HFFc6 (cell line): ENCODE measurements at regions not wholly inside any gene's neighbourhood (a gene's known extent, or its start where the extent isn't known, plus 50 kb on each side); places are given as distances from the start of the nearest gene placed in this dataset.

Experiments
- DNase-seq: peaks from one replicate; pipeline ENCODE4 v3.0.0-alpha.2; 2018
- H3K27ac Mint-ChIP-seq: 2 replicates; pipeline ENCODE4 v1.8.0; 2020; ENCODE audit warnings: mild to moderate bottlenecking, mixed read lengths
- H3K27me3 Mint-ChIP-seq: 2 replicates; pipeline ENCODE4 v1.8.0; 2021; ENCODE audit warnings: mild to moderate bottlenecking, moderate library complexity, mixed read lengths; ENCODE audit not compliant: insufficient read depth
- H3K36me3 Mint-ChIP-seq: 2 replicates; pipeline ENCODE4 v1.8.0; 2021; ENCODE audit warnings: low read depth, mixed read lengths
- H3K4me1 Mint-ChIP-seq: 2 replicates; pipeline ENCODE4 v1.8.0; 2020; ENCODE audit warnings: low read depth, mixed read lengths
- H3K4me3 Mint-ChIP-seq: 2 replicates; pipeline ENCODE4 v1.8.0; 2020; ENCODE audit warnings: mild to moderate bottlenecking, moderate library complexity, mixed read lengths
- H3K9me3 Mint-ChIP-seq: 2 replicates; pipeline ENCODE4 v1.8.0; 2020; ENCODE audit warnings: mild to moderate bottlenecking, mixed read lengths
- CTCF ChIP-seq: fragments of 200-600 bp; sonication (generic); IDR thresholded peaks from 2 replicates; pipeline ENCODE4 v1.5.0; 2021; ENCODE audit warnings: antibody characterized with exemption, mild to moderate bottlenecking

- TF ChIP-seq CTCF, result no peak
- H3K27me3 Mint-ChIP-seq, result no peaks in the 10 kb centered on the region
- H3K4me1 Mint-ChIP-seq, result peaks cover 33% of the 10 kb centered on the region
- H3K36me3 Mint-ChIP-seq, result no peaks in the 10 kb centered on the region
- no peaks in the 10 kb centered on the region for H3K9me3 Mint-ChIP-seq
- H3K27ac Mint-ChIP-seq, result no peak overlapping the region
- no peak overlapping the region for H3K4me3 Mint-ChIP-seq
- DNase-seq, result no peak
Observed at GRCh38 chr5:143870362-143870761, 58.4 kb downstream of the HMHB1 start.

GRCh38 chr5:143870871-143871632 lies 59.1 kb downstream of the HMHB1 start:
- Mint-ChIP-seq H3K9me3 (no peaks in the 10 kb centered on the region), H3K27ac (no peak overlapping the region), H3K36me3 (no peaks in the 10 kb centered on the region), H3K4me3 (no peak overlapping the region), H3K27me3 (no peaks in the 10 kb centered on the region), H3K4me1 (peaks cover 33% of the 10 kb centered on the region)
- TF ChIP-seq CTCF, result no peak
- no peak for DNase-seq

- Mint-ChIP-seq H3K4me1 (peaks cover 33% of the 10 kb centered on the region), H3K4me3 (no peak overlapping the region), H3K27me3 (no peaks in the 10 kb centered on the region), H3K27ac (no peak overlapping the region), H3K9me3 (no peaks in the 10 kb centered on the region), H3K36me3 (no peaks in the 10 kb centered on the region)
- DNase-seq, result no peak
- no peak for TF ChIP-seq CTCF
Observed at GRCh38 chr5:143871672-143872071, 59.7 kb downstream of the HMHB1 start.

- Mint-ChIP-seq H3K27ac (no peak overlapping the region), H3K4me1 (peaks cover 33% of the 10 kb centered on the region), H3K9me3 (no peaks in the 10 kb centered on the region), H3K4me3 (peak overlapping the region; percentile 21; the same call in 1 of the 2 replicates), H3K36me3 (no peaks in the 10 kb centered on the region), H3K27me3 (no peaks in the 10 kb centered on the region)
- DNase-seq, result peak; percentile 48
- TF ChIP-seq CTCF, result no peak
Observed at GRCh38 chr5:143874312-143874711, 62.4 kb downstream of the HMHB1 start.

GRCh38 chr5:143877196-143877595 lies 65.2 kb downstream of the HMHB1 start:
- TF ChIP-seq CTCF, result no peak
- no peaks in the 10 kb centered on the region for H3K27me3 Mint-ChIP-seq
- no peak for DNase-seq
- H3K4me1 Mint-ChIP-seq, result peaks cover 25% of the 10 kb centered on the region
- no peaks in the 10 kb centered on the region for H3K9me3 Mint-ChIP-seq
- no peak overlapping the region for H3K4me3 Mint-ChIP-seq
- peaks cover 4% of the 10 kb centered on the region for H3K36me3 Mint-ChIP-seq
- H3K27ac Mint-ChIP-seq, result no peak overlapping the region
